ENCODE measurements at regions not wholly inside any gene's neighbourhood (a gene's known extent, or its start where the extent isn't known, plus 50 kb on each side); places are given as distances from the start of the nearest gene placed in this dataset.

GRCh38 chr9:75414371-75415160 lies 326.3 kb downstream of the OSTF1 start:
- DNase-seq (ENCODE audit: low spot score), result no peak

GRCh38 chr9:75417471-75417870 lies 329.2 kb downstream of the OSTF1 start:
- no peak for DNase-seq (ENCODE audit: low spot score)

GRCh38 chr9:75418518-75418917 lies 330.2 kb downstream of the OSTF1 start:
- DNase-seq (ENCODE audit: low spot score), result no peak

- DNase-seq (ENCODE audit: low spot score), result no peak
Observed at GRCh38 chr9:75422944-75423522, 334.7 kb downstream of the OSTF1 start.

GRCh38 chr9:75429531-75430475 lies 341.5 kb downstream of the OSTF1 start:
- DNase-seq (ENCODE audit: low spot score), result no peak

- no peak for DNase-seq (ENCODE audit: low spot score)
Observed at GRCh38 chr9:75431375-75431774, 343.1 kb downstream of the OSTF1 start.

GRCh38 chr9:75432386-75432785 lies 344.1 kb downstream of the OSTF1 start:
- DNase-seq (ENCODE audit: low spot score), result no peak

- no peak for DNase-seq (ENCODE audit: low spot score)
Observed at GRCh38 chr9:75432888-75433287, 344.6 kb downstream of the OSTF1 start.

GRCh38 chr9:75438716-75439115 lies 350.4 kb downstream of the OSTF1 start:
- no peak for DNase-seq (ENCODE audit: low spot score)

GRCh38 chr9:75440914-75441313 lies 352.6 kb downstream of the OSTF1 start:
- no peak for DNase-seq (ENCODE audit: low spot score)

- no peak for DNase-seq (ENCODE audit: low spot score)
Observed at GRCh38 chr9:75445144-75445543, 356.8 kb downstream of the OSTF1 start.

GRCh38 chr9:75447281-75447680 lies 359.0 kb downstream of the OSTF1 start:
- DNase-seq (ENCODE audit: low spot score), result no peak

GRCh38 chr9:75448281-75448680 lies 360.0 kb downstream of the OSTF1 start:
- DNase-seq (ENCODE audit: low spot score), result no peak

- no peak for DNase-seq (ENCODE audit: low spot score)
Observed at GRCh38 chr9:75448955-75449354, 360.6 kb downstream of the OSTF1 start.

- no peak for DNase-seq (ENCODE audit: low spot score)
Observed at GRCh38 chr9:75451045-75451444, 362.7 kb downstream of the OSTF1 start.

- no peak for DNase-seq (ENCODE audit: low spot score)
Observed at GRCh38 chr9:75451505-75451904, 363.2 kb downstream of the OSTF1 start.

GRCh38 chr9:75452512-75452911 lies 364.2 kb downstream of the OSTF1 start:
- no peak for DNase-seq (ENCODE audit: low spot score)

- no peak for DNase-seq (ENCODE audit: low spot score)
Observed at GRCh38 chr9:75454043-75454442, 365.7 kb downstream of the OSTF1 start.

GRCh38 chr9:75454891-75455290 lies 366.6 kb downstream of the OSTF1 start:
- no peak for DNase-seq (ENCODE audit: low spot score)

- DNase-seq (ENCODE audit: low spot score), result peak; percentile 2
Observed at GRCh38 chr9:75455444-75455921, 367.2 kb downstream of the OSTF1 start.

- DNase-seq (ENCODE audit: low spot score), result no peak
Observed at GRCh38 chr9:75456698-75457097, 368.4 kb downstream of the OSTF1 start.

- no peak for DNase-seq (ENCODE audit: low spot score)
Observed at GRCh38 chr9:75457474-75458011, 369.2 kb downstream of the OSTF1 start.

All from germinal center (tissue), 1 donor.